Neural cell (in vitro differentiated cells): ENCODE measurements at regions not wholly inside any gene's neighbourhood (a gene's known extent, or its start where the extent isn't known, plus 50 kb on each side); places are given as distances from the start of the nearest gene placed in this dataset.

Experiments used
- H2AFZ ChIP-seq: fragments of 200-600, 300-800 bp; sonication (generic), shearing (Covaris generic); 2 replicates; pipeline ENCODE4 v1.6.0; 2014; ENCODE audit warnings: low read depth, mild to moderate bottlenecking, antibody characterized with exemption, low read length, moderate library complexity
- H3F3A ChIP-seq: fragments of 200-600 bp; shearing (Covaris generic); 2 replicates; pipeline ENCODE4 v1.6.1; 2016; ENCODE audit warnings: mild to moderate bottlenecking, moderate library complexity, mixed read lengths, antibody characterized with exemption, low read length; ENCODE audit not compliant: insufficient read depth, poor library complexity, severe bottlenecking
- H3K27ac ChIP-seq: fragments of 200-600, 300-800 bp; sonication (generic), shearing (Covaris generic); 2 replicates; pipeline ENCODE4 v1.5.1; 2014; ENCODE audit warnings: mild to moderate bottlenecking, low read length, moderate library complexity
- H3K27me3 ChIP-seq: fragments of 300-800, 200-600 bp; sonication (generic), shearing (Covaris generic); 2 replicates; pipeline ENCODE4 v1.6.0; 2014; ENCODE audit warnings: mild to moderate bottlenecking, low read depth, low read length, moderate library complexity; ENCODE audit not compliant: insufficient read depth
- H3K36me3 ChIP-seq: fragments of 300-800, 200-600 bp; sonication (generic), shearing (Covaris generic); 2 replicates; pipeline ENCODE4 v1.5.1; 2014; ENCODE audit warnings: mild to moderate bottlenecking, antibody characterized with exemption, low read length, moderate library complexity; ENCODE audit not compliant: insufficient read depth
- H3K4me2 ChIP-seq: fragments of 300-800, 200-600 bp; sonication (generic), shearing (Covaris generic); 2 replicates; pipeline ENCODE4 v1.6.0; 2014; ENCODE audit warnings: mild to moderate bottlenecking, low read length
- H3K4me3 ChIP-seq: fragments of 300-800, 200-600 bp; sonication (generic), shearing (Covaris generic); 2 replicates; pipeline ENCODE4 v1.5.1; 2014; ENCODE audit warnings: mild to moderate bottlenecking, low read length, moderate library complexity
- H3K79me2 ChIP-seq: fragments of 200-600 bp; shearing (Covaris generic); replicated peaks from 2 replicates; pipeline ENCODE4 v1.6.0; 2014; ENCODE audit warnings: mild to moderate bottlenecking, low read length, moderate library complexity; ENCODE audit not compliant: insufficient read depth
- H3K9ac ChIP-seq: fragments of 300-800, 200-600 bp; sonication (generic), shearing (Covaris generic); 2 replicates; pipeline ENCODE4 v1.6.1; 2016; ENCODE audit warnings: mild to moderate bottlenecking, low read length, mixed read lengths
- H3K9me2 ChIP-seq: fragments of 200-600 bp; shearing (Covaris generic); 2 replicates; pipeline ENCODE4 v1.6.1; 2016; ENCODE audit warnings: mild to moderate bottlenecking, low read length, mixed read lengths; ENCODE audit not compliant: insufficient read depth
- H3K9me3 ChIP-seq: fragments of 200-600, 300-800 bp; sonication (generic), shearing (Covaris generic); 2 replicates; pipeline ENCODE4 v1.6.1; 2016; ENCODE audit warnings: mild to moderate bottlenecking, mixed run types, low read length, moderate library complexity, mixed read lengths
- H4K20me1 ChIP-seq: fragments of 200-600 bp; shearing (Covaris generic); 2 replicates; pipeline ENCODE4 v1.6.1; 2016; ENCODE audit warnings: mild to moderate bottlenecking, mixed run types; ENCODE audit not compliant: insufficient read depth
- EP300 ChIP-seq: fragments of 450-650 bp; conservative IDR thresholded peaks from 2 replicates; pipeline ENCODE4 v1.6.1; 2014; ENCODE audit warnings: antibody characterized with exemption, mild to moderate bottlenecking, moderate library complexity; ENCODE audit not compliant: poor library complexity, severe bottlenecking
- EZH2 ChIP-seq: fragments of 200-600, 300-800 bp; shearing (Covaris generic), sonication (generic); IDR thresholded peaks from 2 replicates; pipeline ENCODE4 v1.6.1; 2014; ENCODE audit warnings: antibody characterized with exemption, low read length, borderline replicate concordance, mild to moderate bottlenecking; ENCODE audit not compliant: insufficient read depth, poor library complexity, severe bottlenecking
- MXI1 ChIP-seq: fragments of 450-650 bp; conservative IDR thresholded peaks from 2 replicates; pipeline ENCODE4 v1.6.1; 2014; ENCODE audit warnings: antibody characterized with exemption, mild to moderate bottlenecking; ENCODE audit not compliant: poor library complexity, severe bottlenecking
- POLR2AphosphoS5 ChIP-seq: IDR thresholded peaks from 2 replicates; pipeline ENCODE4 v1.6.1; 2012
- RAD21 ChIP-seq: fragments of 450-650 bp; conservative IDR thresholded peaks from 2 replicates; pipeline ENCODE4 v1.6.1; 2014; ENCODE audit warnings: antibody characterized with exemption, mild to moderate bottlenecking, moderate library complexity
- SMC3 ChIP-seq: fragments of 450-650 bp; conservative IDR thresholded peaks from 2 replicates; pipeline ENCODE4 v1.6.1; 2014; ENCODE audit warnings: antibody characterized with exemption, mild to moderate bottlenecking, moderate library complexity; ENCODE audit not compliant: poor library complexity
- TAF1 ChIP-seq: IDR thresholded peaks from 2 replicates; pipeline ENCODE4 v1.6.1; 2012; ENCODE audit warnings: low read depth
- TF ChIP-seq, protein P1 (sequence below): IDR thresholded peaks from 2 replicates; pipeline ENCODE4 v1.6.1; 2012; ENCODE audit warnings: borderline replicate concordance
- TF ChIP-seq, protein P2 (sequence below): fragments of 450-650 bp; IDR thresholded peaks from 2 replicates; pipeline ENCODE4 v1.5.1; 2014; ENCODE audit warnings: antibody characterized with exemption, mild to moderate bottlenecking, moderate library complexity; ENCODE audit not compliant: poor library complexity, severe bottlenecking

DNA sequence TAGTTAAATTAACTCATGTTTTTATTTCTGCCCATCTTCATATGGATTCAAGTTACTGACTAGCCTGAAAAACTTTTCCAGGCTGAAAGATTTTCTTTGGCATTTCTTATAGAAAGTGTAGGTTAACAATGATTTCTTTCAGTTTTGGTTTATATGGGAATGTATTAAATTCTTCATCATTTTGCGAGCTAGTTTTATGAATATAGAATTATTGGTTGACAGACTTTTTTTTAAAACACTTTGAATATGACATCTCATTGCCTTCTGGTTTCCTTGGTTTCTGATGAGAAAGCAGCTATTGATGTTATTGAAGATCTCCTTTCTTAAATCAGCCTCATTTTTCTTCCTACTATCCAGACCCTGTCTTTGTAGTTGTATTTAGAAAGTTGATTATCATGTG is 211.0 kb upstream of the AKR1E2 start:
- no peak overlapping the region for H3K4me3 ChIP-seq
- H3K9ac ChIP-seq: no peak overlapping the region
- no peaks in the 10 kb centered on the region for H3F3A ChIP-seq
- no peaks in the 10 kb centered on the region for H3K27me3 ChIP-seq
- H4K20me1 ChIP-seq: no peaks in the 10 kb centered on the region
- no peaks in the 10 kb centered on the region for H3K79me2 ChIP-seq
- H2AFZ ChIP-seq: no peak overlapping the region
- TF ChIP-seq MXI1: no peak
- TF ChIP-seq, protein P1, sequence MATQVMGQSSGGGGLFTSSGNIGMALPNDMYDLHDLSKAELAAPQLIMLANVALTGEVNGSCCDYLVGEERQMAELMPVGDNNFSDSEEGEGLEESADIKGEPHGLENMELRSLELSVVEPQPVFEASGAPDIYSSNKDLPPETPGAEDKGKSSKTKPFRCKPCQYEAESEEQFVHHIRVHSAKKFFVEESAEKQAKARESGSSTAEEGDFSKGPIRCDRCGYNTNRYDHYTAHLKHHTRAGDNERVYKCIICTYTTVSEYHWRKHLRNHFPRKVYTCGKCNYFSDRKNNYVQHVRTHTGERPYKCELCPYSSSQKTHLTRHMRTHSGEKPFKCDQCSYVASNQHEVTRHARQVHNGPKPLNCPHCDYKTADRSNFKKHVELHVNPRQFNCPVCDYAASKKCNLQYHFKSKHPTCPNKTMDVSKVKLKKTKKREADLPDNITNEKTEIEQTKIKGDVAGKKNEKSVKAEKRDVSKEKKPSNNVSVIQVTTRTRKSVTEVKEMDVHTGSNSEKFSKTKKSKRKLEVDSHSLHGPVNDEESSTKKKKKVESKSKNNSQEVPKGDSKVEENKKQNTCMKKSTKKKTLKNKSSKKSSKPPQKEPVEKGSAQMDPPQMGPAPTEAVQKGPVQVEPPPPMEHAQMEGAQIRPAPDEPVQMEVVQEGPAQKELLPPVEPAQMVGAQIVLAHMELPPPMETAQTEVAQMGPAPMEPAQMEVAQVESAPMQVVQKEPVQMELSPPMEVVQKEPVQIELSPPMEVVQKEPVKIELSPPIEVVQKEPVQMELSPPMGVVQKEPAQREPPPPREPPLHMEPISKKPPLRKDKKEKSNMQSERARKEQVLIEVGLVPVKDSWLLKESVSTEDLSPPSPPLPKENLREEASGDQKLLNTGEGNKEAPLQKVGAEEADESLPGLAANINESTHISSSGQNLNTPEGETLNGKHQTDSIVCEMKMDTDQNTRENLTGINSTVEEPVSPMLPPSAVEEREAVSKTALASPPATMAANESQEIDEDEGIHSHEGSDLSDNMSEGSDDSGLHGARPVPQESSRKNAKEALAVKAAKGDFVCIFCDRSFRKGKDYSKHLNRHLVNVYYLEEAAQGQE: no peak
- TF ChIP-seq SMC3: no peak
- TF ChIP-seq TAF1: no peak
- TF ChIP-seq, protein P2, sequence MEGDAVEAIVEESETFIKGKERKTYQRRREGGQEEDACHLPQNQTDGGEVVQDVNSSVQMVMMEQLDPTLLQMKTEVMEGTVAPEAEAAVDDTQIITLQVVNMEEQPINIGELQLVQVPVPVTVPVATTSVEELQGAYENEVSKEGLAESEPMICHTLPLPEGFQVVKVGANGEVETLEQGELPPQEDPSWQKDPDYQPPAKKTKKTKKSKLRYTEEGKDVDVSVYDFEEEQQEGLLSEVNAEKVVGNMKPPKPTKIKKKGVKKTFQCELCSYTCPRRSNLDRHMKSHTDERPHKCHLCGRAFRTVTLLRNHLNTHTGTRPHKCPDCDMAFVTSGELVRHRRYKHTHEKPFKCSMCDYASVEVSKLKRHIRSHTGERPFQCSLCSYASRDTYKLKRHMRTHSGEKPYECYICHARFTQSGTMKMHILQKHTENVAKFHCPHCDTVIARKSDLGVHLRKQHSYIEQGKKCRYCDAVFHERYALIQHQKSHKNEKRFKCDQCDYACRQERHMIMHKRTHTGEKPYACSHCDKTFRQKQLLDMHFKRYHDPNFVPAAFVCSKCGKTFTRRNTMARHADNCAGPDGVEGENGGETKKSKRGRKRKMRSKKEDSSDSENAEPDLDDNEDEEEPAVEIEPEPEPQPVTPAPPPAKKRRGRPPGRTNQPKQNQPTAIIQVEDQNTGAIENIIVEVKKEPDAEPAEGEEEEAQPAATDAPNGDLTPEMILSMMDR: no peak
- TF ChIP-seq EZH2: no peak
- TF ChIP-seq EP300: no peak
- no peak for TF ChIP-seq POLR2AphosphoS5
- no peak for TF ChIP-seq RAD21
- no peak overlapping the region for H3K27ac ChIP-seq
- H3K9me3 ChIP-seq: no peaks in the 10 kb centered on the region
- H3K9me2 ChIP-seq: no peaks in the 10 kb centered on the region
- H3K4me2 ChIP-seq: no peak overlapping the region
- H3K36me3 ChIP-seq: no peaks in the 10 kb centered on the region

DNA sequence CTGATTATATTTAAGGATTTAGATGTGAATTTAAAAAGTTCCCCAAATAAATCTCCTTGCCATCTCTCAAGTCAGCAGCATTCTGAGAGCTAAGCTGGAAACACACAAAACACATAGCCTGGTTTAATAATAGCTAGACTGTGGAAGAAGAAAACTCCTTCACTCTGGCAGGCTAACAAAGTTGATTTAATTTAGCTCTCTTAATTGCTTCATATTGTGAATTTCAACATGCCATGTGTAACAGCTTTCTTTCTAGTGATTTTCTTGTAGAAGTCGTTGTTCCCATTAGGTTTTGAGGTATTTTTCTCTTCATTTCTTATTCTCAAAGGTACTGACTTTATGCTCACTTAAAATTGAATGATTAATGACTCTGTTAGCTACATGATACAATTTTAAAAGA is 216.8 kb upstream of the AKR1E2 start:
- TF ChIP-seq EZH2: no peak
- no peak for TF ChIP-seq SMC3
- TF ChIP-seq EP300: no peak
- TF ChIP-seq TAF1: no peak
- TF ChIP-seq MXI1: no peak
- TF ChIP-seq POLR2AphosphoS5: no peak
- TF ChIP-seq, protein P1: no peak
- TF ChIP-seq, protein P2: no peak
- no peak for TF ChIP-seq RAD21
- H3K9ac ChIP-seq: no peak overlapping the region
- H3K4me3 ChIP-seq: no peak overlapping the region
- no peaks in the 10 kb centered on the region for H3K36me3 ChIP-seq
- no peaks in the 10 kb centered on the region for H3K9me2 ChIP-seq
- no peaks in the 10 kb centered on the region for H3K9me3 ChIP-seq
- H3K27me3 ChIP-seq: no peaks in the 10 kb centered on the region
- H2AFZ ChIP-seq: no peak overlapping the region
- H3K79me2 ChIP-seq: no peaks in the 10 kb centered on the region
- H3K4me2 ChIP-seq: no peak overlapping the region
- no peak overlapping the region for H3K27ac ChIP-seq
- no peaks in the 10 kb centered on the region for H4K20me1 ChIP-seq
- no peaks in the 10 kb centered on the region for H3F3A ChIP-seq
